NCI-H1417 (cell line): ENCODE measurements at regions not wholly inside any gene's neighbourhood (a gene's known extent, or its start where the extent isn't known, plus 50 kb on each side); places are given as distances from the start of the nearest gene placed in this dataset.

Source experiments
- DNase-seq, 3 experiments: peaks; one replicate each; lab custom pipeline; 2025; lab: John Stamatoyannopoulos, UW

DNA sequence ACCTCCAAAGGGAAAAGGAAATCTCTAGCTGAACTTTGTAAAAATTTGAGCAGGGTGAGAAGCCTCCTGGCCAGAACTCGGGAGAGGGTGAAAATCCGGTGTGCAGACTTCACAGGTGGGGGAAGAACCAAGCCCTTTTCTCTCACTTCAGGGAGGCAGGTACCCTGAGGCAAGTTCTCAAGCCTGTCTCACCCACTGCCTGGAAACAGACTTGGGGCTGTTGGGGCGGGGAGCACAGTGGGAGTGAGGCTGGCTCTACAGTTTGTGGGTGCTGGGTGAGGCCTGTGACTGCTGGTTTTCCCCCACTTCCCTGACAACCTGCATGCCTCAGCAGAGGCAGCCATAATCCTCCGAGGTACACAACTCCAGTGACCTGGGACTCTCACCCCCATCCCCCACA lies 187.1 kb downstream of the KIF4B start:
- no peak for DNase-seq

GRCh38 chr5:155211764-155212163 lies 198.2 kb downstream of the KIF4B start:
- no peak for DNase-seq

DNA sequence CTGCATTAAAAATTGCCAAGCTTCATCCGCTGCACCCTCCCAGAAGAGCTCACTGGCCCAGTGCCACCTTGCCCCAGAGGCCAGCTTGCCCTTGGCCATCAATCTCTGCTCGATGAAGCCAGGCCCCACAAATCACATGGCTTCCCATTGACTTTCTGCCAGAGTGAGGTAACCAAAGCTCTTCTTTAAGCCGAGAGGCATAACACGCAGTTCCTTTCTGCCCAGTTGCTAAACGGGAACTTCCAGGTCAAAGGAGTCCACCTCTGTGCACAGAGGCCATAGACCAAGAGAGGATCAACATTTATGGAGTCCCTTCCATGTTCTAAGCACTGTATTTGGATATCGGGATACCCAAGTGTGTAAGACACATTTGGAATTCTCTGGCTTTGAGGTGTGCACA lies 208.8 kb downstream of the KIF4B start:
- DNase-seq: no peak

DNA sequence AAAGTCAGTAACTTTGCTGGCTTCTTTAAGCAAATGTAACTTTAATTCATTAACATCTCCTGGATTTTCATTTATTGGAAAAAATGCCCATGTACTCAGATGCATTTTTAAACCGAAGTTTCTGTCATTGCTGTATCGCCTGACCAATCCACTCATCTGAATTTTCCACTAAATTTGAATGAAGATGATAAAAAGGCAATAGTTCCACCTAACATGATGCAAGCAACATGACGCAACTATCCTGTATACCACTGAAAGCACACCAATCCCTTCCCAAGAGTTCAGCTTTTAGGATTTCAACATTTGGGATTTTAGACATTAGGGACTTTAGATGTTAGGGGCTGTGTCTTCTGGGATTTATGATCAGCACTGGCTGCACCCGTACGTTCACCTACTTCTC lies 215.6 kb downstream of the KIF4B start:
- DNase-seq: no peak

GRCh38 chr5:155239803-155240202 lies 226.2 kb downstream of the KIF4B start:
- no peak for DNase-seq

DNA sequence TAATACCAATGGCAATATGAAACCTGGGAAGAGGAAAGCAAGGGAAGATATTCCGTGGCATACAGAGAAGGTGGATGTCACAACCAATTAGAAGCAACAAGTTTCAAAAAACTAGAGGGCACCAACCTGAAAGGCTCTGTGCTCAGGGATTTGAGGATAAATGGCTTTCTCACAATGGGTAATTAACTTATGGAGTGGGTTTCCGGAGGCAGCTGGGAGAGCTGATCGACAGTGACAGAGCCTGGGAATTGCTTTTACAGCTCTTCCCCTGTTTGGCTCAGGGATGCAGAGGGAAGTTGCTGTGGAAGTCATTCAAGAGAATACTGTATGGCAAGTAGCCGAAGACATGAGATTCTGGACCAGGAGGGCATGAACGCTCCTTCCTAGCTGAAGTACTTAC lies 237.0 kb downstream of the KIF4B start:
- peak; percentile 21 to 73 (median 65) for DNase-seq

- DNase-seq: no peak
Measured at GRCh38 chr5:155252025-155252424, 238.5 kb downstream of the KIF4B start.

GRCh38 chr5:155252717-155253116 lies 239.2 kb downstream of the KIF4B start:
- no peak for DNase-seq

- no peak for DNase-seq
Measured at GRCh38 chr5:155254399-155254798, 240.8 kb downstream of the KIF4B start.

DNA sequence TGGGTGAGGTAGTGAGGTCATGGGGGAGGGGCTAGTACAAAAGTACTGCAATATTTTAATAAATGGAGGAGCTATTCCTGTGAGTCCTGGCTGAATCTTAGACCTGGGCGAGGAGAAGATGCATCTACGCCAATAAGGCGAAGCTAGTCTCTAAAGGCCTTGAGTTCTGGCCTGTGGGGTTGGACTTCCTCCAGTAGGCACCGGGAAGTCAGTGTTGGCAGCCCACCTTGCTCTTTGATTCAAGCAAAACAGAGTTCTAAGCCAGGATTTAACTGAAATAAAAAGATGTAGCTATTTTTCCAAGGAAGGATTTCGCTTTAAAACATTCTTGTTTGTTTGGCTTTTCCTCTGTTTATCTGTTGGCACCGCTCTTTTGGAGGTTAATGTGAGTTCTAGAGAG lies 244.6 kb downstream of the KIF4B start:
- no peak for DNase-seq

DNA sequence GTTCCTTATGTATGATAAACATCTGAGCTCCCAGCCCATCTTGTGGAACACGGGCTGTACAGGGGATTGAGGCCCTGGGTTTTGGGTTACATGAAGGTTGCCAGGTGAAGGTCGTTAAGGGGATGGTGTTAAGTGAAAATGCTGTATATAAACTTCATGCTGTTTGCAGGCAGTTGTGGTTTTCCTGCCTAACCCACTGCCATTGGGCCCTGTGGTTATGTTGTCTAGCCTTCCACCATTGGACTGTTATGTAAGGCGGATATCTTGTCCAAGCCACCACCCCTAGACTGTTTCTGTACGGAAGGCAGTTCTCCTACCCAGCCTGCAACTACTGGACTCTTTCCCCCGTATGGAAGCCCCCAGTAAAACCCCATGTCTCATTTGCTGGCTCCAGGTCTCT lies 246.1 kb downstream of the KIF4B start:
- DNase-seq: no peak

GRCh38 chr5:155260798-155261197 lies 247.2 kb downstream of the KIF4B start:
- peak; percentile 11 to 68 (median 61) for DNase-seq

GRCh38 chr5:155263381-155263780 lies 249.8 kb downstream of the KIF4B start:
- DNase-seq: no peak

- peak in 1 of 3 experiments; percentile 17 for DNase-seq
Measured at GRCh38 chr5:155264809-155265208, 251.3 kb downstream of the KIF4B start.

- no peak for DNase-seq
Measured at GRCh38 chr5:155268770-155269425, 255.3 kb downstream of the KIF4B start.

DNA sequence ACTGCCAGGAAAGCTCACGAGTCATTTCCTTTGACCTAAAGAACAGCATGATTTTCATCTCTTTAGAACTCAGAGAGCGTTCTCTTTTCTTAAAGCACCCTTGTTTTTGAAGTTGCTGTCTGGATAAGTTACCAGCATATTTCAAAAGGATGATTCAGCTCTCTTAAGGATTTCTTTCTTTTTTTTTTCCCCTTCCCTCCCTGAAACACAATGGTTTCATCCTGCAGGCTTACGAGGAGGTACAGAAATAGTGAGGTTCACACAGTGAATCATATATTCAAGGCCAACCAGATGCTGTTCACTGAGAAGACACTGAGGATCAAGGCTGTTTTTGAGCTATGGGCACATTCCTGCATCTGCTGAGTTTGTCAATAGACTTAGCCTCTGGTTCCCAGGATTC lies 257.2 kb downstream of the KIF4B start:
- no peak for DNase-seq

- peak in 1 of 3 experiments; percentile 29 for DNase-seq
Measured at GRCh38 chr5:155274484-155274883, 260.9 kb downstream of the KIF4B start.

DNA sequence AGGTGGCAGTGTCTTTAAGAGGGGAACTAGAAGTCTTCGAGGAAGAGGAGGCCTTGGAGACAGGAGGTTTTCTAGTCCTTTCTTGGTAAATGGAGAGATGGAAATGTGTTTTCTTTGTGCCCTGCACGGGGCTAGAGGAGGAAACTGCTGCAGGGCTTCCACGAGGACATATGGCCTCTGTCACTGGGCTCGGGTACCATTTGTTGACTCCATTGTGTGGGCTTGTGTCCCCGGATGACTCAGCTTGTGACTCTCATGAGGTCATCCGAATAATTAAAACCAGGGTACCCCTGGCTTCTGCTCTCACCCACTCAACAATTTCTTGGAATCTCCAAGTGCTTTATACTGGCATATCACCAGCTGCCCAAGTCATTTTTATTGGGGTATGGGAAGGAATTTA lies 261.7 kb downstream of the KIF4B start:
- DNase-seq: no peak

- no peak for DNase-seq
Measured at GRCh38 chr5:155276231-155276630, 262.7 kb downstream of the KIF4B start.

GRCh38 chr5:155278532-155278931 lies 265.0 kb downstream of the KIF4B start:
- no peak for DNase-seq

DNA sequence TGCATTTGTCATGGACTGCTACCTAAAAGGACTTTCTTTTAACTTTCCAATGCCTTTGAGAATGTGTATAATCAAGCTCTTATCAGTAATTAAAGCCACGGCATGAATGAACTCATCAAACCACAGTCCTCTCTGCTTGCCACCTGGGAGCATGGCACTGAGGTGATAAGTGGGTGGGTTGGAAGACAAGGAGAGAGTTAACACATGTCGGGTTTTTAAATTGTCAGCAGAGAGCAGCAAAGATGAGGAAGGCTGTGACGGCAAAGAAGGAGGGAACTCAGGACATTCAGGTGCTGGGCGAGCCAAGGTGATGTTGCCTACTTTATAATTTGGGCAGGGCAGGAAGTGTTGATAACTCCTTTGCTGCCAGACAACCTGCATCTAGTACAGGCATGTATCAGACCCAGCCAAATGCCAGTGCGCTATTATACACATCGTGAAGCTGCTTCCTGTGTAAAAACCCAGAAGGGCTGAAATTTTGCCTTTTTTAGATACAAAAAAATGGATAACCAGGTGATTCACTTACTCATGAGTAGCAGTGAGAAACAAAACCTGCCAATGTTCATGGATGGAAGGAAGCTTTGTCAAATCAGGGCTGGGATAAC lies 269.1 kb downstream of the KIF4B start:
- DNase-seq: peak in 2 of 3 experiments; percentile 1 to 35

GRCh38 chr5:155285706-155286105 lies 272.2 kb downstream of the KIF4B start:
- no peak for DNase-seq

DNA sequence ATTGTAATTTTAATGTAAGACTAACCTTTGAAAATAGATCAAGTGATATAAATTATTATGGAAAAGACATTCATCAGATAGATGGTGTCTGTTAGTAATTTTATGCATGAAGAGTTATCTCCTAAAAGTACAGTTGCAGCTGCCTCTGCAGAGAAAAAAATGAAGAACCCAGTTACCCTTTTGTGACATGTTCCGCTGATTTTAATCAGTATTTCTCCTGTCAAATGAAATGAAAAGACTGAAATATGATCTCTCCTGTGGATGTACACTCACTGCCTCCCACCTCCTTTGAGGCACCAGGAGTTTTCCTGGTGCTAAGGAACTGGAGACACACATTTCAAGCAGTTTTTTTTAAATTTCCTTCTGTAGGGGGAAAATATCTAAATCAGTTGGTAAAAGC lies 277.4 kb downstream of the KIF4B start:
- DNase-seq: no peak

DNA sequence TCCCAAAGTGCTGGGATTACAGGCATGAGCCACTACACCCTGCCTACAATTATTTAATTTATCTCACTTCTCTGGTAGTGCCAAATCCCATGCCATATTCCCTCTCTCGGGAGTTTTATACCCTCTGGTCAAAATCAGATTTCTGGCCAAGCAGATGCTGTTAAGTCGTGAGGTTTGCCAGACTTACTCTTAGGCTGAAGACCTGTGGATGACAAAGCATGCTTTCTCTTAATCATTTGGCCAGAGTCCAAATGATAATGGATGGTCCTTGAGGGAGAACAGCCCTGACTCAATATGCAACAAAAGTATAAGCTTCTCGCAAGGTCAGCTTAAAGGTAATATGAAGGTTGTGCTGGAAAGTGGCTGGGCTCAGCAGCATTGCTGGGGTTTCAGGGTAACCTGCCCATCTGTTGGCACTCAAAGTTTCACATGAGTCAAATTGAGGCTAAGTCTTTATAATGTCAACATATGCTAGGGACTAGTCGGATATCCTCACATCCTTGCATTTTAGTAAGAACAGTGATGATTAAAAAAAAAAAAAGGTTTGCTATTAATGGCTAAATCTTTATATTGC lies 280.1 kb downstream of the KIF4B start:
- DNase-seq: peak in 2 of 3 experiments; percentile 7 to 90
